T-helper 1 cell (primary cell): ENCODE measurements at regions not wholly inside any gene's neighbourhood (a gene's known extent, or its start where the extent isn't known, plus 50 kb on each side); places are given as distances from the start of the nearest gene placed in this dataset.
A peak's percentile ranks its signal among the peaks of the same experiment; 100 is the strongest.
"Not testable (repeated sequence)": the region's sequence is repeated elsewhere in the genome, so short reads cannot be mapped to it uniquely, and the experiment has no call there.

Source experiments
- DNase-seq, 5 donors: peaks; one replicate each; pipeline ENCODE4 v3.0.0-alpha.2; 2012 to 2020

- no peak for DNase-seq
Measured at GRCh38 chr7:106448346-106448991, 163.7 kb upstream of the NAMPT start.

GRCh38 chr7:106447318-106447847, 162.6 kb upstream of the NAMPT start:
- no peak for DNase-seq

- not testable (repeated sequence) for DNase-seq
Measured at GRCh38 chr7:106445366-106445765, 160.6 kb upstream of the NAMPT start.

GRCh38 chr7:106444068-106444655, 159.4 kb upstream of the NAMPT start:
- DNase-seq: no peak

- no peak for DNase-seq
Measured at GRCh38 chr7:106443156-106443555, 158.4 kb upstream of the NAMPT start.

GRCh38 chr7:106442476-106442875, 157.7 kb upstream of the NAMPT start:
- no peak for DNase-seq

- not testable (repeated sequence) for DNase-seq
Measured at GRCh38 chr7:106441343-106441742, 156.6 kb upstream of the NAMPT start.

GRCh38 chr7:106436933-106437332, 152.2 kb upstream of the NAMPT start:
- DNase-seq: not testable (repeated sequence)

GRCh38 chr7:106433377-106433776, 148.6 kb upstream of the NAMPT start:
- DNase-seq: no peak

GRCh38 chr7:106430535-106431455, 146.0 kb upstream of the NAMPT start:
- no peak for DNase-seq

GRCh38 chr7:106430103-106430502, 145.3 kb upstream of the NAMPT start:
- DNase-seq: no peak

GRCh38 chr7:106426803-106427202, 142.0 kb upstream of the NAMPT start:
- DNase-seq: no peak

- peak in 2 of 5 donors; percentile 3 to 94 for DNase-seq
Measured at GRCh38 chr7:106425017-106425719, 140.4 kb upstream of the NAMPT start.

- no peak for DNase-seq
Measured at GRCh38 chr7:106424476-106425016, 139.8 kb upstream of the NAMPT start.

- DNase-seq: no peak
Measured at GRCh38 chr7:106423821-106424475, 139.2 kb upstream of the NAMPT start.

- DNase-seq: no peak
Measured at GRCh38 chr7:106423111-106423510, 138.3 kb upstream of the NAMPT start.

- DNase-seq: no peak
Measured at GRCh38 chr7:106421181-106421762, 136.5 kb upstream of the NAMPT start.

GRCh38 chr7:106420736-106421135, 136.0 kb upstream of the NAMPT start:
- no peak for DNase-seq

GRCh38 chr7:106420210-106420609, 135.4 kb upstream of the NAMPT start:
- no peak for DNase-seq

GRCh38 chr7:106419455-106420182, 134.8 kb upstream of the NAMPT start:
- peak in 1 of 5 donors; percentile 30 for DNase-seq

GRCh38 chr7:106418526-106418925, 133.7 kb upstream of the NAMPT start:
- no peak for DNase-seq
